ENCODE measurements at regions not wholly inside any gene's neighbourhood (a gene's known extent, or its start where the extent isn't known, plus 50 kb on each side); places are given as distances from the start of the nearest gene placed in this dataset.

- no peak overlapping the region for H3K27ac ChIP-seq
- DNase-seq (no peak), ATAC-seq (no peak)
- no peaks in the 10 kb centered on the region for H3K4me1 ChIP-seq
- H3K36me3 ChIP-seq (ENCODE audit: insufficient read depth in 1 of 2, low read depth in 1 of 2): no peaks in the 10 kb centered on the region
- H3K4me3 ChIP-seq: no peak overlapping the region
- WGBS, 3 donors: 84 to 90% (median 87%) methylated on average over 5 of the region's 5 CpGs
- no peaks in the 10 kb centered on the region for H3K9me3 ChIP-seq
- peaks cover 0 to 7% (median 0%) of the 10 kb centered on the region in 3 donors for H3K27me3 ChIP-seq (ENCODE audit: insufficient read depth in 3 of 3, low read length in 2 of 3)
- no peak for TF ChIP-seq CTCF (IDR thresholded peaks at IDR 0.05)
- intact Hi-C loops (cut with DNase I): no loop called here
Observed at GRCh38 chr18:61953161-61953560, 60.4 kb upstream of the RNF152 start.

- Histone ChIP-seq H3K9me3 (no peaks in the 10 kb centered on the region), H3K27ac (no peak overlapping the region), H3K4me3 (no peak overlapping the region), H3K4me1 (no peaks in the 10 kb centered on the region), H3K27me3 (ENCODE audit: insufficient read depth in 3 of 3, low read length in 2 of 3) (peaks cover 0 to 4% (median 2%) of the 10 kb centered on the region in 3 donors), H3K36me3 (ENCODE audit: insufficient read depth in 1 of 2, low read depth in 1 of 2) (no peaks in the 10 kb centered on the region)
- ATAC-seq (no peak), DNase-seq (no peak)
- intact Hi-C loops (cut with DNase I): no loop called here
- no peak for TF ChIP-seq CTCF (IDR thresholded peaks at IDR 0.05)
- 93 to 94% (median 94%) methylated on average over 6 of the region's 6 CpGs for WGBS, 3 donors
Observed at GRCh38 chr18:61951396-61951795, 58.6 kb upstream of the RNF152 start.

GRCh38 chr18:61950371-61950770 lies 57.6 kb upstream of the RNF152 start:
- H3K36me3 ChIP-seq (ENCODE audit: insufficient read depth in 1 of 2, low read depth in 1 of 2): no peaks in the 10 kb centered on the region
- H3K4me1 ChIP-seq: no peaks in the 10 kb centered on the region
- intact Hi-C loops (cut with DNase I): no loop called here
- no peak for DNase-seq
- 37 to 47% (median 39%) methylated on average over 3 of the region's 3 CpGs for WGBS, 3 donors
- ATAC-seq: no peak
- no peak for TF ChIP-seq CTCF (IDR thresholded peaks at IDR 0.05)
- no peak overlapping the region for H3K27ac ChIP-seq
- H3K9me3 ChIP-seq: no peaks in the 10 kb centered on the region
- no peak overlapping the region for H3K4me3 ChIP-seq
- peaks cover 0 to 4% (median 2%) of the 10 kb centered on the region in 3 donors for H3K27me3 ChIP-seq (ENCODE audit: insufficient read depth in 3 of 3, low read length in 2 of 3)

- no peak for TF ChIP-seq CTCF (IDR thresholded peaks at IDR 0.05)
- Histone ChIP-seq H3K36me3 (ENCODE audit: insufficient read depth in 1 of 2, low read depth in 1 of 2) (no peaks in the 10 kb centered on the region), H3K9me3 (no peaks in the 10 kb centered on the region), H3K27ac (no peak overlapping the region), H3K27me3 (ENCODE audit: insufficient read depth in 3 of 3, low read length in 2 of 3) (peaks cover 0 to 4% (median 2%) of the 10 kb centered on the region in 3 donors), H3K4me1 (no peaks in the 10 kb centered on the region), H3K4me3 (no peak overlapping the region)
- DNase-seq (peak in 1 of 2 donors; percentile 33), ATAC-seq (no peak)
- WGBS, 3 donors: 31 to 45% (median 34%) methylated on average over 10 of the region's 10 CpGs
- intact Hi-C loops (cut with DNase I): no loop called here
Observed at GRCh38 chr18:61949946-61950345, 57.1 kb upstream of the RNF152 start.

GRCh38 chr18:61948846-61949438 lies 56.1 kb upstream of the RNF152 start:
- 75 to 80% (median 77%) methylated on average over 6 of the region's 6 CpGs for WGBS, 3 donors
- no peaks in the 10 kb centered on the region for H3K36me3 ChIP-seq (ENCODE audit: insufficient read depth in 1 of 2, low read depth in 1 of 2)
- no peak for TF ChIP-seq CTCF (IDR thresholded peaks at IDR 0.05)
- intact Hi-C loops (cut with DNase I): no loop called here
- H3K4me1 ChIP-seq: no peaks in the 10 kb centered on the region
- H3K27me3 ChIP-seq (ENCODE audit: insufficient read depth in 3 of 3, low read length in 2 of 3): peaks cover 0 to 2% (median 2%) of the 10 kb centered on the region in 3 donors
- no peak overlapping the region for H3K4me3 ChIP-seq
- no peaks in the 10 kb centered on the region for H3K9me3 ChIP-seq
- no peak for ATAC-seq
- H3K27ac ChIP-seq: no peak overlapping the region
- DNase-seq: no peak

Measured in psoas muscle (tissue), 7 donors.